HepG2 (cell line): ENCODE measurements at regions not wholly inside any gene's neighbourhood (a gene's known extent, or its start where the extent isn't known, plus 50 kb on each side); places are given as distances from the start of the nearest gene placed in this dataset.

Experiments used
- ATAC-seq: fragments of 200-7000 bp; cut with Tn5 transposase; 3 replicates; pipeline ENCODE4 v1.9.1; 2020; ENCODE audit warnings: mild to moderate bottlenecking, moderate library complexity
- BruUV-seq: library from RNA; stranded (reverse); fragments of 400-500 nt; replicated peaks from 2 replicates; lab custom pipeline; 2021; lab: Mats Ljungman, UMichigan
- CTCF ChIA-PET: fragments of 300-600 bp; formaldehyde crosslinking; extraction: SDS; loops from one replicate; lab custom pipeline; 2021; ENCODE audit warnings: low total read pairs, inconsistent platforms, low intra/inter-chr PET ratio; lab: Yijun Ruan, JAX
- POLR2A ChIA-PET: fragments of 350-600 bp; sonication (Branson Sonifier 250); formaldehyde crosslinking; loops from one replicate; lab custom pipeline; 2020; ENCODE audit warnings: antibody characterized with exemption, inconsistent platforms; lab: Yijun Ruan, JAX
- DNase-seq: peaks from one replicate; pipeline ENCODE4 v3.0.0-alpha.2; 2015; ENCODE audit warnings: low spot score
- FAIRE-seq: peaks from 3 replicates; lab custom pipeline; 2011; peaks lifted over from hg19 to GRCh38; lab: Jason Lieb, UNC
- H2AFZ ChIP-seq: one replicate; pipeline ENCODE4 v1.6.1; 2011; ENCODE audit warnings: low read length, inconsistent platforms
- H3K27ac ChIP-seq: fragments of 300-600 bp; 3 replicates; pipeline ENCODE4 v1.8.0; 2011; ENCODE audit warnings: mixed run types, mild to moderate bottlenecking, mixed read lengths, low read length, inconsistent platforms; ENCODE audit not compliant: insufficient read depth; ENCODE audit errors: extremely low read length
- H3K27me3 ChIP-seq, 2 experiments: fragments of 200-600 bp in 1 of 2; 2 replicates in 1 of 2; 3 replicates in 1 of 2; pipeline versions ENCODE4 v1.6.0 to v1.8.0; 2011; ENCODE audit warnings: low read length in 2 of 2, mild to moderate bottlenecking in 2 of 2, moderate library complexity in 2 of 2, inconsistent platforms in 1 of 2; ENCODE audit not compliant: insufficient read depth in 2 of 2, control insufficient read depth in 1 of 2
- H3K36me3 ChIP-seq, 2 experiments: fragments of 200-600 bp in 1 of 2; replicated peaks in 1 of 2; 2 replicates in 1 of 2; 3 replicates in 1 of 2; pipeline versions ENCODE4 v1.5.1 to v1.8.0; 2011; ENCODE audit warnings: low read length in 2 of 2, inconsistent platforms in 1 of 2; ENCODE audit not compliant: insufficient read depth in 2 of 2, control insufficient read depth in 1 of 2
- H3K4me1 ChIP-seq: 2 replicates; pipeline ENCODE4 v1.5.1; 2012; ENCODE audit warnings: low read length, inconsistent platforms; ENCODE audit not compliant: insufficient read depth
- H3K4me2 ChIP-seq: 2 replicates; pipeline ENCODE4 v1.6.0; 2011; ENCODE audit warnings: low read depth, low read length, inconsistent platforms
- H3K4me3 ChIP-seq, 3 experiments: fragments of 200-600 bp in 1 of 3; sonication (generic), shearing (Covaris generic) in 1 of 3; replicated peaks in 1 of 3; 2 replicates each; pipeline ENCODE4 v1.5.1; 2011 to 2016; ENCODE audit warnings: low read length in 3 of 3, inconsistent platforms in 2 of 3, low read depth in 2 of 3, mild to moderate bottlenecking in 2 of 3, control low read depth in 1 of 3, mixed read lengths in 1 of 3; ENCODE audit not compliant: insufficient read depth in 1 of 3
- H3K79me2 ChIP-seq: one replicate; pipeline ENCODE4 v1.6.1; 2011; ENCODE audit warnings: low read length, inconsistent platforms; ENCODE audit not compliant: insufficient read depth
- H3K9ac ChIP-seq: 2 replicates; pipeline ENCODE4 v1.6.0; 2011; ENCODE audit warnings: mild to moderate bottlenecking, low read depth, low read length, inconsistent platforms; ENCODE audit not compliant: insufficient read depth
- H3K9me3 ChIP-seq: 2 replicates; pipeline ENCODE4 v1.5.1; 2012; ENCODE audit warnings: mild to moderate bottlenecking, low read length
- H4K20me1 ChIP-seq: 2 replicates; pipeline ENCODE4 v1.6.0; 2011; ENCODE audit warnings: inconsistent platforms, mild to moderate bottlenecking, low read length, moderate library complexity; ENCODE audit not compliant: insufficient read depth
- ATAD3A ChIP-seq: sonication (generic); formaldehyde crosslinking; IDR thresholded peaks from 2 replicates; pipeline ENCODE4 v1.4.0; 2020; ENCODE audit warnings: missing genetic modification reagents
- BRCA1 ChIP-seq: sonication (generic); formaldehyde crosslinking; IDR thresholded peaks from 2 replicates; pipeline ENCODE4 v1.4.0; 2020; ENCODE audit warnings: missing genetic modification reagents
- JUN ChIP-seq: sonication (generic); formaldehyde crosslinking; IDR thresholded peaks from 2 replicates; pipeline ENCODE4 v1.4.0; 2020; ENCODE audit warnings: mild to moderate bottlenecking, missing genetic modification reagents
- MIER2 ChIP-seq: IDR thresholded peaks from 2 replicates; pipeline ENCODE4 v1.6.1; 2016; ENCODE audit warnings: missing biosample characterization, missing genetic modification reagents
- MYNN ChIP-seq: sonication (generic); formaldehyde crosslinking; IDR thresholded peaks from 2 replicates; pipeline ENCODE4 v1.4.0; 2020; ENCODE audit warnings: mild to moderate bottlenecking, low read depth, missing genetic modification reagents
- NFIB ChIP-seq: sonication (generic); formaldehyde crosslinking; IDR thresholded peaks from 2 replicates; pipeline ENCODE4 v1.9.0; 2021; ENCODE audit warnings: missing genetic modification reagents, mild to moderate bottlenecking, borderline replicate concordance
- PHF5A ChIP-seq: IDR thresholded peaks from one replicate; pipeline ENCODE4 v1.6.1; 2018; ENCODE audit warnings: low read depth, missing genetic modification reagents; ENCODE audit not compliant: unreplicated experiment
- SP5 ChIP-seq: IDR thresholded peaks from 2 replicates; pipeline ENCODE4 v1.6.1; 2016; ENCODE audit warnings: low read depth, borderline replicate concordance
- U2AF1 ChIP-seq: fragments of 200-400 bp; formaldehyde crosslinking; optimal IDR thresholded peaks from 2 replicates; pipeline ENCODE3; 2017; ENCODE audit warnings: mild to moderate bottlenecking, low read depth, low read length
- ZFP37 ChIP-seq: sonication (generic); formaldehyde crosslinking; IDR thresholded peaks from 2 replicates; pipeline ENCODE4 v1.4.0; 2020; ENCODE audit warnings: missing genetic modification reagents, borderline replicate concordance
- ZFP41 ChIP-seq: sonication (generic); formaldehyde crosslinking; IDR thresholded peaks from 2 replicates; pipeline ENCODE4 v1.4.0; 2020; ENCODE audit warnings: mild to moderate bottlenecking, missing genetic modification reagents, borderline replicate concordance
- ZMAT3 ChIP-seq: sonication (generic); formaldehyde crosslinking; conservative IDR thresholded peaks from 2 replicates; pipeline ENCODE4 v1.7.0; 2021; ENCODE audit warnings: missing genetic modification reagents
- ZNF121 ChIP-seq: sonication (generic); formaldehyde crosslinking; IDR thresholded peaks from 2 replicates; pipeline ENCODE4 v1.5.0; 2020; ENCODE audit warnings: mild to moderate bottlenecking, missing genetic modification reagents
- ZNF136 ChIP-seq: sonication (generic); formaldehyde crosslinking; IDR thresholded peaks from 2 replicates; pipeline ENCODE4 v1.8.1; 2022; ENCODE audit warnings: low read depth, mild to moderate bottlenecking, moderate library complexity, missing genetic modification reagents
- ZNF510 ChIP-seq: sonication (generic); formaldehyde crosslinking; IDR thresholded peaks from 2 replicates; pipeline ENCODE4 v1.4.0; 2020; ENCODE audit warnings: low read depth, mild to moderate bottlenecking, missing genetic modification reagents
- ZNF746 ChIP-seq: sonication (generic); formaldehyde crosslinking; IDR thresholded peaks from 2 replicates; pipeline ENCODE4 v1.8.0; 2022; ENCODE audit warnings: mild to moderate bottlenecking, missing genetic modification reagents
- ZSCAN30 ChIP-seq: sonication (generic); formaldehyde crosslinking; IDR thresholded peaks from 2 replicates; pipeline ENCODE4 v1.5.0; 2020; ENCODE audit warnings: mild to moderate bottlenecking, missing genetic modification reagents
- WGBS: methylation state at CpG from one replicate; pipeline ENCODE4 v1.1.6; 2017; ENCODE audit warnings: low lambda C conversion rate; 5-methylcytosine and 5-hydroxymethylcytosine counted together
- in situ Hi-C: cut with HindIII; loops from 2 replicates; pipeline ENCODE4 v1.10.0; 2017; ENCODE audit warnings: low pct_unique_long_range_greater_than_20kb; ENCODE audit not compliant: extremely low pct_ligation_motif_present
- intact Hi-C: fragments of 100-400 bp; cut with micrococcal nuclease; formaldehyde crosslinking; loops from one replicate; pipeline ENCODE4 v1.10.0; 2022; ENCODE audit not compliant: unreplicated experiment

DNA sequence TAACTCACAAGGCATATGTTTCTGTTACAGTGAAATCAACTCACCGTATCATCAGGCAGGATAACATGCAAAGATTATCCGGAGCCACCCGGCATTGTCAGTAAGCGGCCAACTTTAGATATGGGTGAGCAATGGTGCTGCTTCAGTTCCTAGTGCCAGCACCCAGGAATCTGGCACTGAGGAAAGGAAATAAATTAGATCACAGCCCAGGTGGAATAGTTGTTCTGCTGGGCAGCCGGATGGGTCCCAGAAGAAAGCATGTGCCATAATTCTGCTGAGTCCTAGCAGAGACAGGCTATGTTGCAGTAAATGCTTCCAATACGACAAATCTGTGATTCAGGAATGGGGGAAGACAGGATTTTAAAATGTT lies 183.6 kb upstream of the SPTLC3 start (continued):
- no peak for TF ChIP-seq ZMAT3 (CRISPR knock-in tag)
- no peak for TF ChIP-seq PHF5A (CRISPR knock-in tag)

DNA sequence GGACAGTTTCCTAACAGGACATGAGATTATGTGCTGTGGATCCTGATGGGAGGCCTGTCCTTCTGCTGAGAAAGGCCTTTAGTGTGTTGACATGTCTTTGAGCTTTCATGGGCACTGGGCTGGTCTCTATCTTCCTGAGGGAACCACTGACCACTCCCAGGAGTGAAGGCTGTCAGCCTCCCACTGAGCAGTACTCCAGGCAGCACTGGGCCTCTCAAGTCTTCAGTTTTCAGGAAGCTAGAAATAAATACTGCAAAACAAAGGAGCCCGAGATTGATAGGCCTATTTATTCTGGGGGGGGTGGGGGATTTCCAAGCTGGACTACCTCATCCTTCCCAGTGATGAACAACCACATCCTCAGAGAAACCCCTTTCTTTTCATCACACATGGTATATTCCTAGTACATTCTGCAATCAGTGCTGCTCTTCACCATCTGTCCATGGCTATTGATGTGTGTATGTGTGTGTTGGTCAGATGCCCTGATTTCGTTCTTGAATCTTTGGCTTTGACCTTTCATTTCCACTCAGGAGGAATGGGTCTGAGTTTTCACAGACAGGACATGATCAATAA lies 180.9 kb upstream of the SPTLC3 start:
- Histone ChIP-seq H3K27ac (no peak overlapping the region), H3K27me3 (peaks cover 0 to 8% of the 10 kb centered on the region in 2 experiments; a peak in 1 of 5 replicates), H3K36me3 (no peaks in the 10 kb centered on the region), H3K9ac (no peak overlapping the region), H2AFZ (no peak overlapping the region), H4K20me1 (no peaks in the 10 kb centered on the region), H3K9me3 (no peaks in the 10 kb centered on the region), H3K79me2 (no peaks in the 10 kb centered on the region)
- CTCF ChIA-PET = no interaction called here
- DNase-seq (no peak), FAIRE-seq (no peak), ATAC-seq (no peak)
- intact Hi-C loops = no loop called here
- in situ Hi-C loops = no loop called here
- no TSS peak for BruUV-seq
- TF ChIP-seq SP5 (CRISPR knock-in tag) (no peak), MIER2 (no peak)
- TF ChIP-seq, all 625 proteins: peak for 0
- POLR2A ChIA-PET = no interaction called here
- no peaks in the 10 kb centered on the region for H3K4me1 ChIP-seq
- no peak overlapping the region for H3K4me2 ChIP-seq
- H3K4me3 ChIP-seq = no peak overlapping the region
- WGBS = 0% methylated on average over 2 of the region's 2 CpGs

DNA sequence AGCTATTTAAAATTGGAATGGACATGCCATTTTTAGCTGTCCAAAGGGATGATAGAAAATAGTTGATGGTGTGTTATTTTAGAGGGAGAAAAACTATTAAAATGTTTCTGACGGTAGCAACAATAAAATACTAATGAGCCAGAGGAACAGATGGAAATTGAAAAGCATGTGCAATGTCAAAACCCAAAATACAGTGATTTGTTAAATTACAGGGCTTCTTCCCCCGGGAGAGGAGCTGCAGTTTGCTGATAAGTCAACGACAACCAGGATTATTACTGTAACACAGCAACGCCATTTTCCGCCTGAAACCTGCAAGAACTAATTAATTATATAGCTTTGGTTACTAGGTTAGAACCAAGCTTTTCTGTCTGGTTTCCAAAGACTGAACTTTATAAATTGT lies 179.6 kb upstream of the SPTLC3 start:
- Histone ChIP-seq H3K9me3 (no peaks in the 10 kb centered on the region), H4K20me1 (no peaks in the 10 kb centered on the region)
- in situ Hi-C loops = no loop called here
- DNase-seq = no peak
- no peak for TF ChIP-seq MYNN (CRISPR knock-in tag)
- no peak for TF ChIP-seq ZNF136 (CRISPR knock-in tag)
- no peak for TF ChIP-seq NFIB (CRISPR knock-in tag)
- no peak for TF ChIP-seq ZFP37
- TF ChIP-seq ATAD3A (CRISPR knock-in tag) = no peak
- no peak for TF ChIP-seq ZNF121 (CRISPR knock-in tag)
- no peak for TF ChIP-seq ZFP41 (CRISPR knock-in tag)
- no peak for TF ChIP-seq ZNF510 (CRISPR knock-in tag)
- no peak for TF ChIP-seq U2AF1
- no peak for TF ChIP-seq ZSCAN30 (CRISPR knock-in tag)
- TF ChIP-seq ZNF746 = no peak
- TF ChIP-seq JUN = no peak
- TF ChIP-seq BRCA1 (CRISPR knock-in tag) = no peak
- TF ChIP-seq, all 625 proteins: peak for 0
- ChIA-PET POLR2A (no interaction called here), CTCF (no interaction called here)
- Histone ChIP-seq H3K4me2 (no peak overlapping the region), H3K4me3 (no peak overlapping the region), H2AFZ (no peak overlapping the region), H3K9ac (no peak overlapping the region), H3K27me3 (peaks cover 0 to 5% of the 10 kb centered on the region in 2 experiments; a peak in 1 of 5 replicates), H3K36me3 (no peaks in the 10 kb centered on the region), H3K4me1 (no peaks in the 10 kb centered on the region), H3K27ac (no peak overlapping the region), H3K79me2 (no peaks in the 10 kb centered on the region)
- no peak for FAIRE-seq
- no peak for ATAC-seq
- 9% methylated on average over 5 of the region's 5 CpGs for WGBS
- no TSS peak for BruUV-seq
- intact Hi-C loops = no loop called here
